Chondrocyte (in vitro differentiated cells): ENCODE measurements at regions not wholly inside any gene's neighbourhood (a gene's known extent, or its start where the extent isn't known, plus 50 kb on each side); places are given as distances from the start of the nearest gene placed in this dataset.

Experiments
- DNase-seq: peaks from one replicate; pipeline ENCODE4 v3.0.0; 2021; ENCODE audit warnings: mixed read lengths, low spot score
- H3K27ac Mint-ChIP-seq: one replicate; pipeline ENCODE4 v1.8.0; 2021; ENCODE audit warnings: mild to moderate bottlenecking, moderate library complexity, mixed read lengths; ENCODE audit not compliant: unreplicated experiment
- H3K27me3 Mint-ChIP-seq: 2 replicates; pipeline ENCODE4 v1.8.0; 2021; ENCODE audit warnings: low read depth, mixed read lengths
- H3K36me3 Mint-ChIP-seq: 2 replicates; pipeline ENCODE4 v1.8.0; 2021; ENCODE audit warnings: low read depth, mixed read lengths
- H3K4me1 Mint-ChIP-seq: 2 replicates; pipeline ENCODE4 v1.8.0; 2021; ENCODE audit warnings: low read depth, mild to moderate bottlenecking, mixed read lengths
- H3K4me3 Mint-ChIP-seq: one replicate; pipeline ENCODE4 v1.8.0; 2021; ENCODE audit warnings: mild to moderate bottlenecking, moderate library complexity, mixed read lengths; ENCODE audit not compliant: unreplicated experiment
- H3K9me3 Mint-ChIP-seq: 2 replicates; pipeline ENCODE4 v1.8.0; 2021; ENCODE audit warnings: low read depth, mixed read lengths
- TF ChIP-seq, protein P1 (sequence below): fragments of 200-600 bp; sonication (generic); IDR thresholded peaks from 2 replicates; pipeline ENCODE4 v1.5.0; 2021; ENCODE audit warnings: antibody characterized with exemption, mild to moderate bottlenecking, moderate library complexity

GRCh38 chr5:103804711-103805110 is 242.1 kb upstream of the NUDT12 start:
- no peak for DNase-seq
- no peaks in the 10 kb centered on the region for H3K27me3 Mint-ChIP-seq
- H3K4me3 Mint-ChIP-seq = no peak overlapping the region
- peaks cover 4% of the 10 kb centered on the region for H3K4me1 Mint-ChIP-seq
- H3K9me3 Mint-ChIP-seq = no peaks in the 10 kb centered on the region
- TF ChIP-seq, protein P1, sequence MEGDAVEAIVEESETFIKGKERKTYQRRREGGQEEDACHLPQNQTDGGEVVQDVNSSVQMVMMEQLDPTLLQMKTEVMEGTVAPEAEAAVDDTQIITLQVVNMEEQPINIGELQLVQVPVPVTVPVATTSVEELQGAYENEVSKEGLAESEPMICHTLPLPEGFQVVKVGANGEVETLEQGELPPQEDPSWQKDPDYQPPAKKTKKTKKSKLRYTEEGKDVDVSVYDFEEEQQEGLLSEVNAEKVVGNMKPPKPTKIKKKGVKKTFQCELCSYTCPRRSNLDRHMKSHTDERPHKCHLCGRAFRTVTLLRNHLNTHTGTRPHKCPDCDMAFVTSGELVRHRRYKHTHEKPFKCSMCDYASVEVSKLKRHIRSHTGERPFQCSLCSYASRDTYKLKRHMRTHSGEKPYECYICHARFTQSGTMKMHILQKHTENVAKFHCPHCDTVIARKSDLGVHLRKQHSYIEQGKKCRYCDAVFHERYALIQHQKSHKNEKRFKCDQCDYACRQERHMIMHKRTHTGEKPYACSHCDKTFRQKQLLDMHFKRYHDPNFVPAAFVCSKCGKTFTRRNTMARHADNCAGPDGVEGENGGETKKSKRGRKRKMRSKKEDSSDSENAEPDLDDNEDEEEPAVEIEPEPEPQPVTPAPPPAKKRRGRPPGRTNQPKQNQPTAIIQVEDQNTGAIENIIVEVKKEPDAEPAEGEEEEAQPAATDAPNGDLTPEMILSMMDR = no peak
- H3K36me3 Mint-ChIP-seq = no peaks in the 10 kb centered on the region
- no peak overlapping the region for H3K27ac Mint-ChIP-seq

DNA sequence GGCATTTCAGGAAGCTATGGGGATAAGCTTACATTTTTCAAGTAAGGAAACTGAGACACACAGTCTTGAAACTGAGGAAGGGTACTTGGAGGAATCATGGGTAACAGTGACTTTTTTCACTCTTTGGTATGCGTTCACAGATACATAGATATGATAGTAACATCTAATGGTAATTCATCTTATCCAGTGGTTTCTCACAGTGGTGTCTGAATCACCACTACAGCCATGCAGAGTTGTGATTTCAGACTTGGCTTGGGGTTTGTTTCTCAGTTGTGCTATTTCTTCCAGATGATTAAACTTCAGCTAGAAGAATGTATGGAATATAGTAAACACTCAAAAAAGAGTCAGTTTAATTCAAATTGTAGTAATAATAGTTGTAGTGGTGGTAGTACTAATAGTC is 239.1 kb upstream of the NUDT12 start:
- no peaks in the 10 kb centered on the region for H3K36me3 Mint-ChIP-seq
- no peaks in the 10 kb centered on the region for H3K27me3 Mint-ChIP-seq
- TF ChIP-seq, protein P1 = no peak
- no peak overlapping the region for H3K4me3 Mint-ChIP-seq
- peaks cover 4% of the 10 kb centered on the region for H3K9me3 Mint-ChIP-seq
- no peaks in the 10 kb centered on the region for H3K4me1 Mint-ChIP-seq
- no peak overlapping the region for H3K27ac Mint-ChIP-seq
- no peak for DNase-seq

GRCh38 chr5:103800741-103801495 is 238.3 kb upstream of the NUDT12 start:
- TF ChIP-seq, protein P1 = no peak
- Mint-ChIP-seq H3K4me3 (no peak overlapping the region), H3K27me3 (no peaks in the 10 kb centered on the region), H3K27ac (no peak overlapping the region), H3K4me1 (no peaks in the 10 kb centered on the region), H3K36me3 (no peaks in the 10 kb centered on the region), H3K9me3 (peaks cover 4% of the 10 kb centered on the region)
- DNase-seq = no peak

DNA sequence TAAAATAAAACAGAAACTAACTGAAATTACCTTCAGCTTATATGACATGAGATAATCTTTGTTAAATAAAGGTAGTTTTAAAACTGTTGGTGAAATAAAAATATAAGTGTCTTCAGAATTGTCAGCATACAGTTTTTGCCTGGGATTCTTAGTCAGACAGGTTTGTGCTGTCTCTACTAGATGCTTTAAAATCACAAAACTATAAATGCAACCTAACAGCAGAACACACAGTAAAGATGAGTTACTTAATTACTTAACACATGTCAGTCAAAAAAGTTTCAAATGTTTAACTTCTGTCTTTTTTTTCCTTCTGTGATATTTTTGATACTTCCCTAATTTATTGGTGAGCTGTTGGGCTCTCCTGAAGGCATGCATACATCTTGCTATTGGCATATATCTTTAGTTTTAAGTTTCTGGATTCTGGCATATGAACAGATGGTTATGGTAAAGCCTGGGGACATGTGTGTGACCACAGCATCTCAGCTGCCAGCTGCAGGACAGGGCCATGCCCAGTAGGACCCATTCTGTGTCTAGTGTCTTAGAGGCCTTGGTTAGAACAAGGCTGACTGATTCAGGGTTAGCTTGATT is 231.1 kb upstream of the NUDT12 start:
- Mint-ChIP-seq H3K36me3 (peaks cover 6% of the 10 kb centered on the region), H3K9me3 (peaks cover 33% of the 10 kb centered on the region), H3K27ac (no peak overlapping the region), H3K4me1 (no peaks in the 10 kb centered on the region), H3K27me3 (no peaks in the 10 kb centered on the region), H3K4me3 (no peak overlapping the region)
- no peak for DNase-seq
- TF ChIP-seq, protein P1 = no peak

- Mint-ChIP-seq H3K4me1 (peaks cover 8% of the 10 kb centered on the region), H3K36me3 (no peaks in the 10 kb centered on the region), H3K27ac (peak overlapping the region; percentile 41), H3K4me3 (no peak overlapping the region), H3K27me3 (no peaks in the 10 kb centered on the region), H3K9me3 (peaks cover 3% of the 10 kb centered on the region)
- TF ChIP-seq, protein P1 = no peak
- no peak for DNase-seq
These were observed 223.0 kb upstream of the NUDT12 start for GRCh38 chr5:103785569-103785968.
